ENCODE measurements at regions not wholly inside any gene's neighbourhood (a gene's known extent, or its start where the extent isn't known, plus 50 kb on each side); places are given as distances from the start of the nearest gene placed in this dataset.

DNA sequence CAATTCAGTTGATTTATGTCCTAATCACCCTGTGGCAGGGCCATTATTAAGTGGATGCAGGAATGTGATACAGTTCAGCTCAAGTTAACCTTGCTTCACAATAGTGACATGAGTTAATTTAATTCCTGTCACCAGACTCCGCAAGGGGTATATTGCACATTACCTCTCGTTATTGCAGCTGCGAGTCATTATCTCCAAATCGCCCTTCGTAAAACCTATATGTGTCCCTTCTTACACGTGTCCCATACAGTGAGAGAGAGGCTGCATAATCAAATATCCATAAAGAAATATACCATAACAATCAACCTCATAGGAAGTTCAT is 369.9 kb upstream of the ANXA10 start:
- no peaks in the 10 kb centered on the region for H3K27me3 ChIP-seq
- no peaks in the 10 kb centered on the region for H3K9me3 ChIP-seq
- no peaks in the 10 kb centered on the region for H3K4me1 ChIP-seq
- no peak for DNase-seq (ENCODE audit: low spot score in 2 of 2)
- TF ChIP-seq POLR2A (IDR thresholded peaks at IDR 0.05) (no peak), EP300 (IDR thresholded peaks at IDR 0.05) (no peak), POLR2AphosphoS5 (IDR thresholded peaks at IDR 0.05) (no peak), CTCF (IDR thresholded peaks at IDR 0.05) (no peak)
- WGBS: 83% methylated on average over 6 of the region's 6 CpGs
- no peak overlapping the region for H3K27ac ChIP-seq
- H3K36me3 ChIP-seq: no peaks in the 10 kb centered on the region
- no peak overlapping the region for H3K4me3 ChIP-seq

DNA sequence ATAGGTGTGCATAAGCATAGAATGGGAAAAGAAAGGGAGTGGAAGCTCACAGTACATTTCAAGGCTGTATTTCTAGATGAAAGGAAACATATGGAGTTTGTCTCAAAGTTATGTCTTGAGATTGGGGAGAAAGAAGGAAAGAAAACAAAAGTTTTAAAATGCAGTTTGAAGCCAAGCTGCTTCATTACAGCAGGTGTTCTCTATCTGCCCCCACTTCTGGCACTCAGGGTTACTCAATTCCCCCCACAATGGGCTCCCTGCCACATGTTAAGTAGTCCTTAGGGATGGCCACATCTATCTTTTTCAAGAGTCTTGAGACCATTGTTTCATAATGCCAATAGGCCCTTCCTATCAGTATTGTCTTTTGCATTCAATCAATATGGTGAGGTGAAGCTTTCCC is 367.4 kb upstream of the ANXA10 start:
- H3K36me3 ChIP-seq: no peaks in the 10 kb centered on the region
- H3K4me1 ChIP-seq: no peaks in the 10 kb centered on the region
- H3K4me3 ChIP-seq: no peak overlapping the region
- peaks cover 3% of the 10 kb centered on the region for H3K9me3 ChIP-seq
- TF ChIP-seq EP300 (IDR thresholded peaks at IDR 0.05) (no peak), CTCF (IDR thresholded peaks at IDR 0.05) (no peak), POLR2AphosphoS5 (IDR thresholded peaks at IDR 0.05) (no peak), POLR2A (IDR thresholded peaks at IDR 0.05) (no peak)
- no peaks in the 10 kb centered on the region for H3K27me3 ChIP-seq
- no peak overlapping the region for H3K27ac ChIP-seq
- no peak for DNase-seq (ENCODE audit: low spot score in 2 of 2)

DNA sequence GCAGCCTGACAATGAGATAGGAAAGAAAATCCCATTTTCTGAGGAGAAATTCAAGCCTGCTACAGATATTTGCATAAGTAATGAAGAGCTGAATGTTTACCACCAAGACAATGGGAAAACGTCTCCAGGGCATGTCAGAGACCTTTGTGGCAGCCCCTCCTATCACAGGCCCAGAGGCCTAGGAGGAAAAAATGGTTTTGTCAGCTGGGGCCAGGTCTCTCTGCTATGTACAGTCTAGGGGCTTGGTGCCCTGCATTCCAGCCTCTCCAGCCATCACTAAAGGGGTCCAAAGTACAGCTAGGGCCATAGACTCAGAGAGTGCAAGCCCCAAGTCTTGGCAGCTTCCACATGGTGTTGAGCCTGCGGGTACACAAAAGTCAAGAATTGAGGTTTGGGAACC is 361.6 kb upstream of the ANXA10 start:
- Histone ChIP-seq H3K4me3 (no peak overlapping the region), H3K9me3 (peaks cover 8% of the 10 kb centered on the region), H3K27me3 (no peaks in the 10 kb centered on the region), H3K4me1 (no peaks in the 10 kb centered on the region), H3K27ac (no peak overlapping the region), H3K36me3 (no peaks in the 10 kb centered on the region)
- WGBS: 72% methylated on average over 2 of the region's 2 CpGs
- no peak for TF ChIP-seq EP300 (IDR thresholded peaks at IDR 0.05)
- no peak for DNase-seq (ENCODE audit: low spot score in 2 of 2)

DNA sequence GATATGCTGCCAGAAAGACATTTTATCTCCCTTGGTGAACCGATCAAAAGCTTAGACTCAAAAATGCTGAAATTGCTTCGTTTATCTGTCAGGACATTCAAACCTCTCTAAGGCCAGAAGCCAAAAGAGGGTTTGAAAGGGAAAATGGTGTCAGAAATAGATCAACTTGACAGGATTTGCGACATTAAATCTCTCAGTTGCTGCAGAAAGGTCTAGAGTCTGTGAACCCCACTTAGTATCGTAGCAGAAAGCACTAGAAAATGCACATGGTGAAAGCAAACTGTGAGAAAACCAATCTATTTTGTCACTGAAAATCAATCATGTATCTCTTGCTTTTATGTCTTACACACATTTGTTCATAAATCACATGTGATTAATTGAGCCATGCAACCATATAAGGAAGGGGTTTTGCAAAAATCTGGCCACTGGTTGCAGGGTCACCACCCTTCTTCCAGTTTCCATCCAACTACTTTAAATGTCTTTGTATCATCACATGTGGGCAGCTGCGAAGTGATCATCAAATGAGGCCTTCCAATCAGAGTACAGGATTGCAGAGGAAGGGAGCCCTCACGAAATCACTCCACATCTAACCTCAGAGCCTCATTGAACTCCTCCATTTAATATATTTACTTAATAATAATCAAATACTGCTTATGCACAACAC is 347.2 kb upstream of the ANXA10 start:
- Histone ChIP-seq H3K9me3 (no peaks in the 10 kb centered on the region), H3K27me3 (no peaks in the 10 kb centered on the region), H3K4me1 (no peaks in the 10 kb centered on the region), H3K27ac (no peak overlapping the region), H3K36me3 (no peaks in the 10 kb centered on the region), H3K4me3 (no peak overlapping the region)
- 76% methylated on average over 6 of the region's 6 CpGs for WGBS
- TF ChIP-seq POLR2AphosphoS5 (IDR thresholded peaks at IDR 0.05): no peak
- no peak for TF ChIP-seq POLR2A (IDR thresholded peaks at IDR 0.05)
- no peak for TF ChIP-seq EP300 (IDR thresholded peaks at IDR 0.05)
- TF ChIP-seq CTCF (IDR thresholded peaks at IDR 0.05): no peak
- no peak for DNase-seq (ENCODE audit: low spot score in 2 of 2)

- 88% methylated on average over 2 of the region's 2 CpGs for WGBS
- Histone ChIP-seq H3K9me3 (peaks cover 3% of the 10 kb centered on the region), H3K27ac (no peak overlapping the region), H3K27me3 (no peaks in the 10 kb centered on the region), H3K4me3 (no peak overlapping the region), H3K36me3 (no peaks in the 10 kb centered on the region), H3K4me1 (no peaks in the 10 kb centered on the region)
- no peak for DNase-seq (ENCODE audit: low spot score in 2 of 2)
- TF ChIP-seq POLR2A (IDR thresholded peaks at IDR 0.05): no peak
- TF ChIP-seq CTCF (IDR thresholded peaks at IDR 0.05): no peak
- TF ChIP-seq EP300 (IDR thresholded peaks at IDR 0.05): no peak
- TF ChIP-seq POLR2AphosphoS5 (IDR thresholded peaks at IDR 0.05): no peak
These were observed 325.1 kb upstream of the ANXA10 start for GRCh38 chr4:167767281-167767680.

- Histone ChIP-seq H3K36me3 (no peaks in the 10 kb centered on the region), H3K27ac (no peak overlapping the region), H3K27me3 (no peaks in the 10 kb centered on the region), H3K4me1 (no peaks in the 10 kb centered on the region), H3K9me3 (no peaks in the 10 kb centered on the region), H3K4me3 (no peak overlapping the region)
- DNase-seq (ENCODE audit: low spot score in 2 of 2): no peak
- no peak for TF ChIP-seq POLR2A (IDR thresholded peaks at IDR 0.05)
- TF ChIP-seq CTCF (IDR thresholded peaks at IDR 0.05): no peak
- TF ChIP-seq EP300 (IDR thresholded peaks at IDR 0.05): no peak
- no peak for TF ChIP-seq POLR2AphosphoS5 (IDR thresholded peaks at IDR 0.05)
These were observed 317.7 kb upstream of the ANXA10 start for GRCh38 chr4:167774646-167775045.
